Endothelial cell of umbilical vein (primary cell): ENCODE measurements at regions not wholly inside any gene's neighbourhood (a gene's known extent, or its start where the extent isn't known, plus 50 kb on each side); places are given as distances from the start of the nearest gene placed in this dataset.

Experiments
- BruUV-seq: library from RNA; stranded (reverse); fragments of 400-500 nt; replicated peaks from 2 replicates; lab custom pipeline; 2021; lab: Mats Ljungman, UMichigan
- CTCF ChIA-PET: fragments of 300-600, 350-600 bp; sonication (Branson Sonifier 250); formaldehyde crosslinking; loops from one replicate; lab custom pipeline; 2021; ENCODE audit warnings: antibody characterized with exemption, inconsistent platforms; lab: Charles Lee
- POLR2A ChIA-PET: fragments of 300-600, 350-600 bp; sonication (Branson Sonifier 250); formaldehyde crosslinking; loops from one replicate; lab custom pipeline; 2021; ENCODE audit warnings: antibody characterized with exemption, inconsistent platforms; lab: Charles Lee
- DNase-seq: peaks from one replicate; pipeline ENCODE4 v3.0.0-alpha.2; 2011; ENCODE audit warnings: low read depth, low spot score
- FAIRE-seq: peaks from 2 replicates; lab custom pipeline; 2011; peaks lifted over from hg19 to GRCh38; lab: Jason Lieb, UNC
- H2AFZ ChIP-seq: 2 replicates; pipeline ENCODE4 v1.6.0; 2012; ENCODE audit warnings: low read depth, low read length, control low read depth, inconsistent platforms
- H3K27ac ChIP-seq: 2 replicates; pipeline ENCODE4 v1.5.1; 2011; ENCODE audit warnings: low read depth, mild to moderate bottlenecking, control low read depth, low read length, moderate library complexity; ENCODE audit not compliant: insufficient read depth
- H3K27me3 ChIP-seq, 2 experiments: 2 replicates each; pipeline versions ENCODE4 v1.6.0 to v1.6.1; 2011; ENCODE audit warnings: low read length in 2 of 2, mixed read lengths in 1 of 2; ENCODE audit not compliant: control insufficient read depth in 2 of 2, insufficient read depth in 2 of 2
- H3K36me3 ChIP-seq, 2 experiments: 2 replicates in 1 of 2; 3 replicates in 1 of 2; pipeline ENCODE4 v1.5.1; 2011; ENCODE audit warnings: low read length in 2 of 2, mild to moderate bottlenecking in 1 of 2, moderate library complexity in 1 of 2; ENCODE audit not compliant: control insufficient read depth in 2 of 2, insufficient read depth in 2 of 2; ENCODE audit errors: extremely low read depth in 1 of 2
- H3K4me1 ChIP-seq: 3 replicates; pipeline ENCODE4 v1.5.1; 2011; ENCODE audit warnings: mild to moderate bottlenecking, low read length; ENCODE audit not compliant: control insufficient read depth, insufficient read depth; ENCODE audit errors: extremely low read depth
- H3K4me2 ChIP-seq: 2 replicates; pipeline ENCODE4 v1.6.1; 2011; ENCODE audit warnings: low read length, control low read depth, mixed read lengths; ENCODE audit not compliant: insufficient read depth
- H3K4me3 ChIP-seq, 3 experiments: fragments of 200-600 bp in 1 of 3; sonication (generic), shearing (Covaris generic) in 1 of 3; replicated peaks in 1 of 3; 2 replicates each; pipeline ENCODE4 v1.5.1; 2011 to 2016; ENCODE audit warnings: control low read depth in 3 of 3, low read length in 3 of 3, mild to moderate bottlenecking in 2 of 3, inconsistent platforms in 1 of 3, low read depth in 1 of 3, moderate library complexity in 1 of 3; ENCODE audit not compliant: insufficient read depth in 1 of 3
- H3K79me2 ChIP-seq: 2 replicates; pipeline ENCODE4 v1.6.0; 2012; ENCODE audit warnings: low read length, inconsistent platforms; ENCODE audit not compliant: control insufficient read depth, insufficient read depth
- H3K9ac ChIP-seq: replicated peaks from 2 replicates; pipeline ENCODE3; 2011; ENCODE audit warnings: low read length, control low read depth; ENCODE audit not compliant: insufficient read depth; ENCODE audit errors: extremely low read depth
- H3K9me1 ChIP-seq: replicated peaks from 3 replicates; pipeline ENCODE4 v1.6.0; 2011; ENCODE audit warnings: mild to moderate bottlenecking, low read length; ENCODE audit not compliant: control insufficient read depth, insufficient read depth; ENCODE audit errors: extremely low read depth
- H3K9me3 ChIP-seq: replicated peaks from 2 replicates; pipeline ENCODE4 v1.5.1; 2012; ENCODE audit warnings: low read length, inconsistent platforms; ENCODE audit not compliant: control insufficient read depth, insufficient read depth
- H4K20me1 ChIP-seq: replicated peaks from 2 replicates; pipeline ENCODE3; 2011; ENCODE audit warnings: mild to moderate bottlenecking, low read length; ENCODE audit not compliant: control insufficient read depth, insufficient read depth; ENCODE audit errors: extremely low read depth
- FOS ChIP-seq: IDR thresholded peaks from 2 replicates; pipeline ENCODE4 v1.6.1; 2011; ENCODE audit warnings: mild to moderate bottlenecking, low read length, moderate library complexity, borderline replicate concordance; ENCODE audit not compliant: insufficient read depth
- GATA2 ChIP-seq: IDR thresholded peaks from 2 replicates; pipeline ENCODE4 v1.7.0; 2011; ENCODE audit warnings: low read depth, mild to moderate bottlenecking, moderate library complexity, mixed read lengths, low read length; ENCODE audit not compliant: insufficient read length, insufficient read depth
- JUN ChIP-seq: IDR thresholded peaks from 2 replicates; pipeline ENCODE4 v1.6.1; 2011; ENCODE audit warnings: borderline replicate concordance, low read depth; ENCODE audit not compliant: insufficient read length, insufficient read depth
- POLR2A ChIP-seq: IDR thresholded peaks from 2 replicates; pipeline ENCODE4 v1.6.1; 2012; ENCODE audit warnings: low read depth, mild to moderate bottlenecking, control low read depth, low read length
- POLR2AphosphoS5 ChIP-seq: IDR thresholded peaks from 2 replicates; pipeline ENCODE4 v1.6.1; 2012; ENCODE audit warnings: low read depth, mild to moderate bottlenecking, control low read depth, low read length, moderate library complexity; ENCODE audit not compliant: insufficient read depth
- dilution Hi-C: fragments of 300-500 bp; cut with MboI; formaldehyde crosslinking; loops from one replicate; pipeline ENCODE4 v1.15.0; 2019; ENCODE audit warnings: low sequenced_read_pairs; ENCODE audit not compliant: extremely low pct_ligation_motif_present
- intact Hi-C: fragments of 100-400 bp; cut with micrococcal nuclease; formaldehyde crosslinking; loops from one replicate; pipeline ENCODE4 v1.10.0; 2022

DNA sequence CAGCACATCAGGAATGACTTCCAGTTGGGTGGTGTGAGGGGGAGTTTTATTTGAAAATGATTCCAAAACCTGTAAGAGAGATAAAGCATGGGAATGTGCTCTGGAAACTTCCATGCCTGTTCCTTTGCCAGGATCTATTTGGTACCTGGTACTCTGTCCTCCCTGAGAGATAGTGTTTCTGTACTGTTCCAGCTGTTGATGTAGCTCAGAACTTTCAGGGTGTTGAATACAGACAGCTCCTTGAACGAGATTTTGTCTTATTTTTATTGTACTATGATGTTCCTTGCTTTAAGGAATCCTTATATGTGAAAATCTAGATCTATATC lies 148.7 kb upstream of the RIPOR2 start:
- no peaks in the 10 kb centered on the region for H3K9me1 ChIP-seq
- dilution Hi-C loops (no loop called here), intact Hi-C loops (no loop called here)
- H3K4me1 ChIP-seq, result peaks cover 43% of the 10 kb centered on the region
- H2AFZ ChIP-seq, result no peak overlapping the region
- no peaks in the 10 kb centered on the region for H3K9me3 ChIP-seq
- CTCF ChIA-PET, result interaction anchor here (0.6 kb wide), 1 partner anchor 92 kb away, joined by 3 read pairs; no protein-coding TSS in a partner anchor
- POLR2A ChIA-PET, result no interaction called here
- FAIRE-seq (no peak), DNase-seq (no peak)
- no peaks in the 10 kb centered on the region for H3K79me2 ChIP-seq
- TF ChIP-seq GATA2, result no peak
- TF ChIP-seq POLR2A, result no peak
- no peak overlapping the region for H3K4me3 ChIP-seq
- H3K36me3 ChIP-seq, result no peaks in the 10 kb centered on the region
- no peaks in the 10 kb centered on the region for H3K27me3 ChIP-seq
- no peaks in the 10 kb centered on the region for H4K20me1 ChIP-seq
- BruUV-seq, result no TSS peak
- H3K27ac ChIP-seq, result no peak overlapping the region
- no peak overlapping the region for H3K9ac ChIP-seq
- no peak overlapping the region for H3K4me2 ChIP-seq

DNA sequence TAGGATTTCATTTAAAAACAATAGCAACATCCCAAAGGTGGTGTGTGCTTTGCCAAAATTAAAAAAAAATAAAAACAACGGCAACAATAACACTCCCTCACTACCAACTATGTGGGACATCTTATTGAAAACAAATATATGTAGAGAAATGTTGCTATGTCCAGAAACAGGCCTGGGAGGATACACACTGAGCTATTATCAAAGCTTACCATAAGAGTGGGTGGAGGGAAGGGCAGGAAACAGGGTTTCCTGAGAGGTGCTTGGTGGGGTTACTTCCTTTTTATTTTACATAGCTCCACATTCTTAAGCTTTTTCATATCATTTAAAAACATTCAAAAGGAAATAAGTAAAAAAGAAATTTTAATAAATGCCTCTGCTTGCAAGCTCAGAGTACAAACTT lies 150.0 kb upstream of the RIPOR2 start:
- Histone ChIP-seq H3K27ac (peak overlapping the region; percentile 68), H3K9me3 (no peaks in the 10 kb centered on the region), H3K4me2 (peak overlapping the region; percentile 43), H3K4me3 (no peak overlapping the region), H2AFZ (no peak overlapping the region), H3K36me3 (no peaks in the 10 kb centered on the region), H3K9me1 (no peaks in the 10 kb centered on the region), H3K9ac (peak overlapping the region; percentile 39), H3K79me2 (no peaks in the 10 kb centered on the region), H3K27me3 (no peaks in the 10 kb centered on the region), H4K20me1 (no peaks in the 10 kb centered on the region), H3K4me1 (peaks cover 46% of the 10 kb centered on the region)
- FAIRE-seq (peak; percentile 68), DNase-seq (peak; percentile 95)
- TF ChIP-seq POLR2AphosphoS5, result peak; percentile 51
- TF ChIP-seq GATA2, result peak; percentile 60
- peak; percentile 65 for TF ChIP-seq POLR2A
- TF ChIP-seq JUN, result peak; percentile 26
- no peak for TF ChIP-seq FOS
- CTCF ChIA-PET, result interaction anchor here (0.6 to 1.9 kb wide), 12 partner anchors 9 to 504 kb away, joined by 3 to 10 read pairs (median 4); no protein-coding TSS in a partner anchor
- intact Hi-C loops, result loop anchor here (1.0 to 5.0 kb wide), 2 partner anchors 53 to 308 kb away; no protein-coding TSS in a partner anchor
- POLR2A ChIA-PET, result interaction anchor here (1.2 kb wide), 2 partner anchors 9 to 89 kb away, joined by 3 to 5 read pairs; no protein-coding TSS in a partner anchor
- BruUV-seq, result no TSS peak
- dilution Hi-C loops, result no loop called here
